Endothelial cell of umbilical vein (primary cell): ENCODE measurements at regions not wholly inside any gene's neighbourhood (a gene's known extent, or its start where the extent isn't known, plus 50 kb on each side); places are given as distances from the start of the nearest gene placed in this dataset.

Experiments used
- POLR2A ChIP-seq: IDR thresholded peaks from 2 replicates; pipeline ENCODE4 v1.6.1; 2012; ENCODE audit warnings: low read depth, mild to moderate bottlenecking, control low read depth, low read length
- TF ChIP-seq, protein P1 (sequence below): IDR thresholded peaks from 2 replicates; pipeline ENCODE4 v1.6.1; 2011; ENCODE audit not compliant: insufficient read depth, insufficient read length

DNA sequence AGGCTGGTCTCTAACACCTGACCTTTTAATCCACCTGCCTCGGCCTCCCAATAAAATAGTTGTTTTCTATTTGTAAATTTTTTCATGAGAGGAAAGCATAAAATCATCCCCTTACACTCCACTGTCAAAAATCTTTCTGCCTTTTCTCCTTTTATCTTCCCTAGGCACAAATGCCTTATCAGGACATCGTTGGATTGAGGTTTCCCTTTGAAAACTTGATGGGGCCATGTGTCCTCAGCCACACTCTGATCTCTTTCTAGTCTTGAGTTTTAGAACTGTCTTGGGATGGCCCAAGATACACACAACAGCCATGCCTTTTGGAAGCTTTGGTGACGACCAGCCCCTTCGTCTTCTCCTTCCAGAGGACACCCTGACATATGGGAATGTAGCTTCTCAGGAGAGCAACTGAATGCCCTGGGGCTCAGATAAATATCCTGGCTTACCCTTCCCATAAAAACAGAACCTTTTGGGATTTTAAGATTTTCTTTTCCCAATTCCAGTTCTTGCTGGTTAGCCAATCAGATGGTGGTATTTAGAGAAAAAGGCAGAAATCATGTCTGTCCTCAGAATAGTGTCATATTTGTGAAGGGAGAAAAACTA, 112.4 kb downstream of the ZNF429 start:
- TF ChIP-seq, protein P1, sequence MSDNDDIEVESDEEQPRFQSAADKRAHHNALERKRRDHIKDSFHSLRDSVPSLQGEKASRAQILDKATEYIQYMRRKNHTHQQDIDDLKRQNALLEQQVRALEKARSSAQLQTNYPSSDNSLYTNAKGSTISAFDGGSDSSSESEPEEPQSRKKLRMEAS = no peak
- TF ChIP-seq POLR2A = no peak
